H1 (cell line): ENCODE measurements at regions not wholly inside any gene's neighbourhood (a gene's known extent, or its start where the extent isn't known, plus 50 kb on each side); places are given as distances from the start of the nearest gene placed in this dataset.

Experiments
- TF ChIP-seq, protein P1 (sequence below): fragments of 300-600 bp; sonication (generic); IDR thresholded peaks from 2 replicates; pipeline ENCODE4 v1.7.1; 2012; ENCODE audit warnings: low read length, moderate library complexity, mild to moderate bottlenecking, inconsistent platforms; ENCODE audit not compliant: insufficient replicate concordance
- TF ChIP-seq, protein P2 (sequence below): IDR thresholded peaks from 2 replicates; pipeline ENCODE4 v1.6.1; 2011; ENCODE audit warnings: low read length, improper control_type of control experiment
- TF ChIP-seq, protein P3 (sequence below), 3 experiments: IDR thresholded peaks; 1 replicate in 2 of 3; 2 replicates in 1 of 3; pipeline versions ENCODE4 v1.5.1 to v1.6.1; 2011; ENCODE audit warnings: low read length in 3 of 3, mild to moderate bottlenecking in 3 of 3, inconsistent platforms in 2 of 3, low read depth in 1 of 3, moderate library complexity in 1 of 3; ENCODE audit not compliant: insufficient read depth in 1 of 3; ENCODE audit errors: control extremely low read depth in 1 of 3

DNA sequence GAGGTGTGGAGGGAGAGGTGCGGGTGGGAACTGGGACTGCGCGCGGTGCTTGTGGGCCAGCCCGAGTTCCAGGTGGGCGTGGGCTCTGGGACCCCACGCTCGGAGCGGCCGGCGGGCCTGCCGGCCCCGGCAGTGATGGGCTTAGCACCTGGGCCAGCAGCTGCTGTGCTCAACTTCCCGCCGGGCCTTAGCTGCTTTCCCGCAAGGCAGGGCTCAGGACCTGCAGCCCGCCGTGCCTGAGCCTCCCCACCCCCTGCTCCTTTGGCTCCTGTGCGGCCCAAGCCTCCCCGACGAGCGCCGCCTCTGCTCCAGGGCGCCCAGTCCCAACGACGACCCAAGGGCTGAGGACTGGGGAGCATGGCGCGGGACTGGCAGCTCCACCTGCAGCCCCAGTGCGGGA lies 232.7 kb downstream of the FGFR2 start (continued):
- TF ChIP-seq, protein P1, sequence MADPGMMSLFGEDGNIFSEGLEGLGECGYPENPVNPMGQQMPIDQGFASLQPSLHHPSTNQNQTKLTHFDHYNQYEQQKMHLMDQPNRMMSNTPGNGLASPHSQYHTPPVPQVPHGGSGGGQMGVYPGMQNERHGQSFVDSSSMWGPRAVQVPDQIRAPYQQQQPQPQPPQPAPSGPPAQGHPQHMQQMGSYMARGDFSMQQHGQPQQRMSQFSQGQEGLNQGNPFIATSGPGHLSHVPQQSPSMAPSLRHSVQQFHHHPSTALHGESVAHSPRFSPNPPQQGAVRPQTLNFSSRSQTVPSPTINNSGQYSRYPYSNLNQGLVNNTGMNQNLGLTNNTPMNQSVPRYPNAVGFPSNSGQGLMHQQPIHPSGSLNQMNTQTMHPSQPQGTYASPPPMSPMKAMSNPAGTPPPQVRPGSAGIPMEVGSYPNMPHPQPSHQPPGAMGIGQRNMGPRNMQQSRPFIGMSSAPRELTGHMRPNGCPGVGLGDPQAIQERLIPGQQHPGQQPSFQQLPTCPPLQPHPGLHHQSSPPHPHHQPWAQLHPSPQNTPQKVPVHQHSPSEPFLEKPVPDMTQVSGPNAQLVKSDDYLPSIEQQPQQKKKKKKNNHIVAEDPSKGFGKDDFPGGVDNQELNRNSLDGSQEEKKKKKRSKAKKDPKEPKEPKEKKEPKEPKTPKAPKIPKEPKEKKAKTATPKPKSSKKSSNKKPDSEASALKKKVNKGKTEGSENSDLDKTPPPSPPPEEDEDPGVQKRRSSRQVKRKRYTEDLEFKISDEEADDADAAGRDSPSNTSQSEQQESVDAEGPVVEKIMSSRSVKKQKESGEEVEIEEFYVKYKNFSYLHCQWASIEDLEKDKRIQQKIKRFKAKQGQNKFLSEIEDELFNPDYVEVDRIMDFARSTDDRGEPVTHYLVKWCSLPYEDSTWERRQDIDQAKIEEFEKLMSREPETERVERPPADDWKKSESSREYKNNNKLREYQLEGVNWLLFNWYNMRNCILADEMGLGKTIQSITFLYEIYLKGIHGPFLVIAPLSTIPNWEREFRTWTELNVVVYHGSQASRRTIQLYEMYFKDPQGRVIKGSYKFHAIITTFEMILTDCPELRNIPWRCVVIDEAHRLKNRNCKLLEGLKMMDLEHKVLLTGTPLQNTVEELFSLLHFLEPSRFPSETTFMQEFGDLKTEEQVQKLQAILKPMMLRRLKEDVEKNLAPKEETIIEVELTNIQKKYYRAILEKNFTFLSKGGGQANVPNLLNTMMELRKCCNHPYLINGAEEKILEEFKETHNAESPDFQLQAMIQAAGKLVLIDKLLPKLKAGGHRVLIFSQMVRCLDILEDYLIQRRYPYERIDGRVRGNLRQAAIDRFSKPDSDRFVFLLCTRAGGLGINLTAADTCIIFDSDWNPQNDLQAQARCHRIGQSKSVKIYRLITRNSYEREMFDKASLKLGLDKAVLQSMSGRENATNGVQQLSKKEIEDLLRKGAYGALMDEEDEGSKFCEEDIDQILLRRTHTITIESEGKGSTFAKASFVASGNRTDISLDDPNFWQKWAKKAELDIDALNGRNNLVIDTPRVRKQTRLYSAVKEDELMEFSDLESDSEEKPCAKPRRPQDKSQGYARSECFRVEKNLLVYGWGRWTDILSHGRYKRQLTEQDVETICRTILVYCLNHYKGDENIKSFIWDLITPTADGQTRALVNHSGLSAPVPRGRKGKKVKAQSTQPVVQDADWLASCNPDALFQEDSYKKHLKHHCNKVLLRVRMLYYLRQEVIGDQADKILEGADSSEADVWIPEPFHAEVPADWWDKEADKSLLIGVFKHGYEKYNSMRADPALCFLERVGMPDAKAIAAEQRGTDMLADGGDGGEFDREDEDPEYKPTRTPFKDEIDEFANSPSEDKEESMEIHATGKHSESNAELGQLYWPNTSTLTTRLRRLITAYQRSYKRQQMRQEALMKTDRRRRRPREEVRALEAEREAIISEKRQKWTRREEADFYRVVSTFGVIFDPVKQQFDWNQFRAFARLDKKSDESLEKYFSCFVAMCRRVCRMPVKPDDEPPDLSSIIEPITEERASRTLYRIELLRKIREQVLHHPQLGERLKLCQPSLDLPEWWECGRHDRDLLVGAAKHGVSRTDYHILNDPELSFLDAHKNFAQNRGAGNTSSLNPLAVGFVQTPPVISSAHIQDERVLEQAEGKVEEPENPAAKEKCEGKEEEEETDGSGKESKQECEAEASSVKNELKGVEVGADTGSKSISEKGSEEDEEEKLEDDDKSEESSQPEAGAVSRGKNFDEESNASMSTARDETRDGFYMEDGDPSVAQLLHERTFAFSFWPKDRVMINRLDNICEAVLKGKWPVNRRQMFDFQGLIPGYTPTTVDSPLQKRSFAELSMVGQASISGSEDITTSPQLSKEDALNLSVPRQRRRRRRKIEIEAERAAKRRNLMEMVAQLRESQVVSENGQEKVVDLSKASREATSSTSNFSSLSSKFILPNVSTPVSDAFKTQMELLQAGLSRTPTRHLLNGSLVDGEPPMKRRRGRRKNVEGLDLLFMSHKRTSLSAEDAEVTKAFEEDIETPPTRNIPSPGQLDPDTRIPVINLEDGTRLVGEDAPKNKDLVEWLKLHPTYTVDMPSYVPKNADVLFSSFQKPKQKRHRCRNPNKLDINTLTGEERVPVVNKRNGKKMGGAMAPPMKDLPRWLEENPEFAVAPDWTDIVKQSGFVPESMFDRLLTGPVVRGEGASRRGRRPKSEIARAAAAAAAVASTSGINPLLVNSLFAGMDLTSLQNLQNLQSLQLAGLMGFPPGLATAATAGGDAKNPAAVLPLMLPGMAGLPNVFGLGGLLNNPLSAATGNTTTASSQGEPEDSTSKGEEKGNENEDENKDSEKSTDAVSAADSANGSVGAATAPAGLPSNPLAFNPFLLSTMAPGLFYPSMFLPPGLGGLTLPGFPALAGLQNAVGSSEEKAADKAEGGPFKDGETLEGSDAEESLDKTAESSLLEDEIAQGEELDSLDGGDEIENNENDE = no peak
- TF ChIP-seq, protein P2, sequence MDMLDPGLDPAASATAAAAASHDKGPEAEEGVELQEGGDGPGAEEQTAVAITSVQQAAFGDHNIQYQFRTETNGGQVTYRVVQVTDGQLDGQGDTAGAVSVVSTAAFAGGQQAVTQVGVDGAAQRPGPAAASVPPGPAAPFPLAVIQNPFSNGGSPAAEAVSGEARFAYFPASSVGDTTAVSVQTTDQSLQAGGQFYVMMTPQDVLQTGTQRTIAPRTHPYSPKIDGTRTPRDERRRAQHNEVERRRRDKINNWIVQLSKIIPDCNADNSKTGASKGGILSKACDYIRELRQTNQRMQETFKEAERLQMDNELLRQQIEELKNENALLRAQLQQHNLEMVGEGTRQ = no peak
- TF ChIP-seq, protein P3, sequence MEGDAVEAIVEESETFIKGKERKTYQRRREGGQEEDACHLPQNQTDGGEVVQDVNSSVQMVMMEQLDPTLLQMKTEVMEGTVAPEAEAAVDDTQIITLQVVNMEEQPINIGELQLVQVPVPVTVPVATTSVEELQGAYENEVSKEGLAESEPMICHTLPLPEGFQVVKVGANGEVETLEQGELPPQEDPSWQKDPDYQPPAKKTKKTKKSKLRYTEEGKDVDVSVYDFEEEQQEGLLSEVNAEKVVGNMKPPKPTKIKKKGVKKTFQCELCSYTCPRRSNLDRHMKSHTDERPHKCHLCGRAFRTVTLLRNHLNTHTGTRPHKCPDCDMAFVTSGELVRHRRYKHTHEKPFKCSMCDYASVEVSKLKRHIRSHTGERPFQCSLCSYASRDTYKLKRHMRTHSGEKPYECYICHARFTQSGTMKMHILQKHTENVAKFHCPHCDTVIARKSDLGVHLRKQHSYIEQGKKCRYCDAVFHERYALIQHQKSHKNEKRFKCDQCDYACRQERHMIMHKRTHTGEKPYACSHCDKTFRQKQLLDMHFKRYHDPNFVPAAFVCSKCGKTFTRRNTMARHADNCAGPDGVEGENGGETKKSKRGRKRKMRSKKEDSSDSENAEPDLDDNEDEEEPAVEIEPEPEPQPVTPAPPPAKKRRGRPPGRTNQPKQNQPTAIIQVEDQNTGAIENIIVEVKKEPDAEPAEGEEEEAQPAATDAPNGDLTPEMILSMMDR (IDR thresholded peaks at IDR 0.05; ENCODE audit: control extremely low read depth in 1 of 3, insufficient read depth in 1 of 3, low read depth in 1 of 3, low read length in 3 of 3) = no peak
